Choroid plexus epithelial cell (primary cell): ENCODE measurements at regions not wholly inside any gene's neighbourhood (a gene's known extent, or its start where the extent isn't known, plus 50 kb on each side); places are given as distances from the start of the nearest gene placed in this dataset.

ENCODE experiments used
- DNase-seq: peaks from one replicate; pipeline ENCODE4 v3.0.0-alpha.2; 2010; ENCODE audit warnings: low read depth
- H3K4me3 ChIP-seq: 2 replicates; pipeline ENCODE4 v1.5.1; 2011; ENCODE audit warnings: low read depth, mild to moderate bottlenecking, control low read depth, low read length, moderate library complexity
- CTCF ChIP-seq: conservative IDR thresholded peaks from 2 replicates; pipeline ENCODE4 v1.5.1; 2011; ENCODE audit warnings: low read depth, mild to moderate bottlenecking, control low read depth, inconsistent platforms, low read length, moderate library complexity

- no peak overlapping the region for H3K4me3 ChIP-seq
- no peak for DNase-seq
- TF ChIP-seq CTCF = no peak
These were observed 132.6 kb downstream of the SHANK2 start for GRCh38 chr11:71119656-71120269.

GRCh38 chr11:71118671-71119250, 133.6 kb downstream of the SHANK2 start:
- no peak for DNase-seq
- TF ChIP-seq CTCF = no peak
- H3K4me3 ChIP-seq = no peak overlapping the region

- no peak for DNase-seq
- no peak for TF ChIP-seq CTCF
- no peak overlapping the region for H3K4me3 ChIP-seq
These were observed 135.1 kb downstream of the SHANK2 start for GRCh38 chr11:71117311-71117710.

- no peak for TF ChIP-seq CTCF
- H3K4me3 ChIP-seq = no peak overlapping the region
- DNase-seq = no peak
These were observed 135.7 kb downstream of the SHANK2 start for GRCh38 chr11:71116693-71117040.

GRCh38 chr11:71115770-71116692, 136.3 kb downstream of the SHANK2 start:
- no peak overlapping the region for H3K4me3 ChIP-seq
- no peak for DNase-seq
- TF ChIP-seq CTCF = no peak

- no peak overlapping the region for H3K4me3 ChIP-seq
- no peak for TF ChIP-seq CTCF
- DNase-seq = no peak
These were observed 138.1 kb downstream of the SHANK2 start for GRCh38 chr11:71114124-71114851.
